Stimulated activated CD8-positive, alpha-beta memory T cell treated with anti-CD3 and anti-CD28 coated beads, Interleukin-12 subunit alpha, Interleukin-12 subunit beta, amount 100 ng/mL, for 1 hour (primary cell): ENCODE measurements at regions not wholly inside any gene's neighbourhood (a gene's known extent, or its start where the extent isn't known, plus 50 kb on each side); places are given as distances from the start of the nearest gene placed in this dataset.

Experiments
- DNase-seq: peaks from one replicate; pipeline ENCODE4 v3.0.0-alpha.2; 2020; ENCODE audit warnings: low read depth

GRCh38 chr2:56444339-56444738 lies 260.5 kb downstream of the CCDC85A start:
- DNase-seq = no peak

- no peak for DNase-seq
Observed at GRCh38 chr2:56448403-56449001, 264.7 kb downstream of the CCDC85A start.

GRCh38 chr2:56449002-56449431 lies 265.2 kb downstream of the CCDC85A start:
- DNase-seq = no peak

DNA sequence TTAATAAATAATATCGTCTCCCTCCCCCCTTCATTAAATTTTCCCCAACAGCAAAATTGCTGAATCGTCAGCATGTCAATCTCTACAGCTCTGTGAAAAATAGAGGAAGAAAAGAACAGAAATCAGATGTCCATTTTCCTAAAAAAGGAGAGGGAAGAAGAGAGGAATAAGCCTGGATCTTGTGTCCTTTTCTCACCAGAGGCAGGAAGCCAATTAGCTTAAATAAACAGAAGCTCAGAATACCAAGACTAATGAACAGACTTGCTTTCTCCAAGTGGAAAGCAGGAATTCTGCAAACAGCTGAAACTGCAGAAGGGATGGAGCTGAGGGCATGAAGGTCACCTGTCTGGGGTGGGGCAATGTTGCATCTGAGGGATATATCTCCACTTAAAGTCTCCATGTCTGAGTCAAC lies 265.7 kb downstream of the CCDC85A start:
- no peak for DNase-seq

DNA sequence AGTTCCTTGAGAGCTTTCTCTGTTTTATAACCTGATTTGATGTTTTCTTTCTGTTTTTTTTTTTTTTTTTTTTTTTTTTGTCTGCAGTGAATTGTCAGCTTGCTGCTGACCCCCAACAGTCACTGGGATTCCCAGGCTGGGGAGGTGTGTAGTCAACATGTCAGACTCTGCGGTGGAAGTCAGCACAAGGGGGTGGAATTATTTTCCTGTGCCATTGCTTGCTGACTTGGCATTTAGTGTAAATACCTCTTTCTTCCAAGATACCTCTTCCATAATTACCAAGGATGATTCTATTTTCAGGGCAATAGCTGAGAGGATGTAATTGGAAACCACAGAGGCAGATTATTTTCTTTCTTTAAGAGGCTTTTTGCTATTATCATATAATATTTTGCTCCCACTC lies 266.3 kb downstream of the CCDC85A start:
- DNase-seq = no peak

- no peak for DNase-seq
Observed at GRCh38 chr2:56450772-56451171, 267.0 kb downstream of the CCDC85A start.

GRCh38 chr2:56455642-56456041 lies 271.9 kb downstream of the CCDC85A start:
- DNase-seq = no peak

- DNase-seq = no peak
Observed at GRCh38 chr2:56456791-56457190, 273.0 kb downstream of the CCDC85A start.

DNA sequence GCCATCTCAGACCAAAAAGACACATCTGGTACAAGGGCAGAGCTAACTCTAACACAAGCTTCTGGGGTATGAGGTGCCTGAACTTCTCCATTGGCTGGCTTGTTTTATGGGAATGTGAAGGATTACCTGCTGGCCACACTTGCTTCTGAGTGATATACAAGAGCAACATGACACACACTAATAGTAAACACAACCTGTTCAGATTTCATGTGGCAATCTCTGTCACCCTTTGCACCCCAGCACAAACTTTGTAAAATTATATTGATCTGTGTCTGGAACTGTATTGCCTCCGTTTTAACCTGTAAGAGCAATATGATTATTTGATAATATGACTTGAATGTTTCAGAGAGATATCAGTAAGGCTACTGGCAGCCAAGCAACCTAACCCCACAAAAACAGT lies 276.7 kb downstream of the CCDC85A start:
- no peak for DNase-seq

- no peak for DNase-seq
Observed at GRCh38 chr2:56464066-56464465, 280.3 kb downstream of the CCDC85A start.

- DNase-seq = no peak
Observed at GRCh38 chr2:56464613-56465012, 280.8 kb downstream of the CCDC85A start.

DNA sequence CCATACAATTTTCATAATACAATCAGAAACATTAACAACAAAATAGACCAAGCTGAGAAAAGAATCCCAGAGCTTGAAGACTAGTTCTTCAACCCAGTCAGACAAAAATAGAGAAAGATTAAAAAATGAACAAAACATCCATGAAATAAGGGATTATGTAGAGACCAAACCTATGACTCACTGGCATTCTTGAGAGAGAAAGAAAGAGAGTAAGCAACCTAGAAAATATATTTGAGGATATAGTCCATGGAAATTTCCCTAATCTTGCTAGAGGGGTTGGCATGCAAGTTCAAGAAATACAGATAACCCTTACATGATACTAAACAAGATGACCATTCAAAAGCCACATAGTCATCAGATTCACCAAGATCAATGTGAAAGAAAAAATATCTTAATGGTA lies 281.7 kb downstream of the CCDC85A start:
- no peak for DNase-seq

DNA sequence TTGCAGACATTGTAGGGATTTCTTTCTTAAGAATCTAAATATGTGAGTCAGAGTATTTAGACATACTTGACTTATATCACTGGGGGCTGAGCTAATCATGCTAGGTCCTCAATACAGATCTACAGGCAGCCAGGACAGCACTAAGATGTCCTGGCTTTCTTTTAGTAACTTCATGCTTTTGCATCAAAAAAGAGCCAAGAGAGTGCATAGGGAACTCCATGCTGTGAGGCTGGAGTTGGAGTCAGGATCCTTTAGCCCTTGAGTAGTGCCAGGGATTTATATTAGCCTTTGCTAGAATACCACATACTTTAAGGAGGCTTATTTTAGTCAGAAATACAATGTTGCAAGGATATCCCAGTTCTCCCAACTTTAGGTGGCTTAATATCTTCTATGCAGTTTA lies 289.7 kb downstream of the CCDC85A start:
- no peak for DNase-seq

DNA sequence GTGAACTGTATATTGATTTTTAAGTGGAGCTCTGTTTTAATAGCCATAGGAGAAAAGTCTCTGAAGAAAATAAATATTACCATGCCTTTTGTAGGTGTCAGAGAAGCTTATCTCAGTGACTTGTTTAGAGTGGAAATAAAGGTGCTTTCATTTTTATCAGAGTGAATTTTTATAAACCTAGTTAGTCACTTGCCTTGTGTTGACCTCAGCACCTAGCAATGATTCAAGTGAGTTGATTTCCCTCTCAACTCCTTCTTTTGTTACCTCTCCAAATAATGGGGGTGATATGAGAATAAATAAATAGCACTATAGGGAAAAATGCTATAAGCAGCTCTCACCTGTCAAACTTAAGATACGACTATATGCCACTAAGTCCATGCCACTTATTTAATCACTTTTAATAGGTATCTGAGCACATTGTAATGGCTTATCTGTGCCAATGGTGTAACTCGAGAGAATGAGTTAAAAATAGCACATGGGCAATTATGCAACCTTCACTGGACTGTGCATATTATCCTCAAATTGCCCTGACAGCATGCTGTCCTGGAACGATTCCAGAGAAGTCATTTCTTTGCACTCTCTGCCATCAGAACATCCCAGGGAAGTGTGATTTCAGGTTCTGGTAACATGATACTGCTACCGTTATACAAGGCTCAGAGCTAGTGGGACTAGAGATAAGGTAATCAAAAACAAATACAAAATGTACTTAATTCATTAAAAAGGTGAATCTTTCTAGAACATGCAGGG lies 290.8 kb downstream of the CCDC85A start:
- no peak for DNase-seq

DNA sequence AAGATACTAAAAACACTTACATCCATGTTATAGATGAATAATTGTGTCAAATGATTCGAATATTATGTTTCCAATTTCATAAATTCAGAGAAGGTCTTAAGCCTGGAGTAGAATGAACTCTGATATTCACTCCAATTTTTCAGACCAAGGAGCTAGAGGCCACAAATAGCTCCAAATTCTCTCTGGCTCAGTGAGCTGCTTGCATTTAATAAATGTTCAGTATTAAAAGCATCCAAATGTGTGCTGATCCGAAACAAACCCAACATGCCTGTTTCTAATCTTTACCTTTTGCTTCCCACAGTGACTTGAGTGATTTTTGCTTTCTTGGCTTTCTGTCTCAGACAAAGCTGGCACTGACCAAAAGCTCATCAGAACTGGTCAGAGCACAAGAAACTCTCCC lies 291.4 kb downstream of the CCDC85A start:
- DNase-seq = no peak

DNA sequence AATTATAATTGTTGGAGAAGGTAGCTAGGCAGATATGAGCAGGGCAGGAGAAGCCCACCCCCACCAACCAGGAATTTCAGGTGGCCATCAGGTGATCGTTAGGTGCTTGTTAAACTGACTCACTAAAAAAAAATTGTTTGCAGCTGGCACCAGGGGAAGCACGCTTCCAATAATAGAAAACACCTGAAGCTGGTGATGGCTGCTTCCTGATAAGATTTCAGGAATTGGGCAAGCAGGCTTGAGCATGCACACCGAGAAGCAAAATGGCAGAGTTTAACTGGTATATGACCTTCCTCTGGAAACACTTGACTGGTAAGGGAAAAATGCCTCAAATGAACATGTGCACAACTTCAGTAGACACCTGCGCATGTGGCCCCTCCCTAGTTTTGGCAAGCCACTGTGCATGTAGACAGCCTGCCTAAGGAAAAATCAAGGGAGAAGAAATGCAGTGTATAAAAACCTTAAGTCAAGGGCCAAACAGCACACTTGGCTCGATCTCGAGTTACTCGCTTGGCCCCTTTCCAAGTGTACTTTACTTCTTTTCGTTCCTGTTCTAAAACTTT lies 292.8 kb downstream of the CCDC85A start:
- no peak for DNase-seq

GRCh38 chr2:56478027-56478426 lies 294.2 kb downstream of the CCDC85A start:
- DNase-seq = no peak

DNA sequence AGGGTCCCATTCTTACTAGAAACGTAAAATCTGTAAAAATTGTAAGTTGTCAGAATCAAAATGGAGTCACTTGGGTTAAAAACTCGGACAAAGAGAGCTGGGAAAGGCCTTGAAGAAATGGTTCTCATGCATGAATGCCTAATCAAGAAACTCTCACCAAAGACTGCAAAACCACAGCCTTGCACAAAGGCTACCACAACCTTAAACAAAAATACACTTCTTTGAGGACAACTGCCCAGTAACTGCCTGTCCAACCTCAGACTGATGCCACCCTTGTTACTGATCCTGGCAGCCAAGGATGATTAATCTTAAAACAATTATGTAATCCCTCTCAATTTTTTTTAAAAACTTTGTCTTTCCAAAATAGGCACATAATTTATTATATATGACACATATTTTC lies 299.3 kb downstream of the CCDC85A start:
- no peak for DNase-seq

GRCh38 chr2:56484906-56485305 lies 301.1 kb downstream of the CCDC85A start:
- DNase-seq = no peak

DNA sequence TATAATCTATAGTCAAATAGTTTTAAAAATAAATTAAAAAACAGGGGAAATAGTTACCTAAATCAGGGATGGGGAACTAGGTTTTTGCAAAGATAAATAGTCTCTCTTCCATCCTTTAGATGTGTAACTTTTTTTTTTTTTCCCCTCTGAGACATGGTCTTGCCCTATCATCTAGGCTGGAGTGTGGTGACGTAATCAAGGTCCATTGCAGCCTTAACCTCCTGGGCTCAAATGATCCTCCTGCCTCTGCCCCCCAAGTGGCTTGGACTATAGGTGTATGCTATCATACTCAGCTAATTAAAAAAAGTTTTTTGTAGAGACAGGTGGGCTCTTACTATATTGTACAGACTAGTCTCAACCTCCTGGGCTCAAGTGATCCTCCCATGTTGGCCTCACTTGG lies 316.5 kb downstream of the CCDC85A start:
- DNase-seq = no peak

GRCh38 chr2:56502616-56503015 lies 318.8 kb downstream of the CCDC85A start:
- DNase-seq = no peak

DNA sequence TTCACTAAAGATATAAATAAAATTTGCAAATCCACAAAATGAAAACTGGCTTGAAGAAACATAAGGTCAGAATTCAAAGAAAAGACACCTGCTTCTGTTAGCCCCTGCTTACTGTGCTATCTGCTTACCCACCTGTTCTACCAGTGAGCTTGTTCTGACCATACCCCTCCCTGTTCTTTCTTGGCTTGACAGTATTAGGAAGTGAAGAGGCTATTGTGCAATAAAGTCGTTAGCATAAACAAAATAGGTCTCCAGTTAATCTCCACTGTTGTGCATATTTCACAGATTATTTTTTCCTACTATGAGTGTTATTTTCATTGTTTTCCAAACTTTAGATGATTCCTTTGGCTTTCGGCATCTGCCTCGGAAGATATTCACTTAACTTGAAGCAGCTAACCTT lies 322.1 kb downstream of the CCDC85A start:
- no peak for DNase-seq

DNA sequence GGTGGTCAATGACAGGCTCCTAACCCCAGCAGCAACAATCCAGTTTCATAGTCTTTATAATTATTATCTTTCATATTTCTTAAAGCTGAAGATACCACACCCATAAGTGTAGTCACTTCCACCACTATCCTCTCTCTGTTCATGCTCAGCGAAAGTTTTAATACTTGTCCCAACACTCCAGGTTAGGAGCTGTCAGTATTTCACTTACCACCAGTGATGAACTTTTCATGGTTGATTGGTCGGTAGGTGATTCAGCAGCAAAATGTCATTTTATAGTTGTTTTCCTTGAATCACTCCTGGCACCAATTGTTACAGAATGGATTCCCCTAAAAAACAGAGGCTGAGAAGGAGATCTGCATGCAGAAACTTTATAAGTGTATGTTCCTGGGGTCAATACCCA lies 324.9 kb downstream of the CCDC85A start:
- DNase-seq = no peak

DNA sequence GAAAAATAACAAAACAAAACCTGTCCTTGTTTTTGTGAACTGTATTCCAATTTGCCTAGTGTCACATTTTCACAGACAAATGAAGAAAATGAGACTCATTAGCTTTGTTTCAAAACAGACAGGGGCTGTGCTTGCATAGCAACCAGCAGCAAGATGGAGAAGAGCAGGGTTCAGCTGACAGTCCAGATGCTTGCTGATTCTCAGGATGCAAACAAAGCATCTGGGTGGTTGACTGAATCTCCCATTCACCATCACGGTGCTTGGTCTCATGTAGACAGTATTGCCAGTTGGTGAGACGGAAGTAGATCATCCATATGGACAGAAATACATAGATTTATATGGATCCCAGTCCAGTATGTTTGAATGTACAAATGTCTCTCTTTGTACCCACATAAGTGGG lies 326.8 kb downstream of the CCDC85A start:
- no peak for DNase-seq
